Ovary (tissue), 3 donors: ENCODE measurements at regions not wholly inside any gene's neighbourhood (a gene's known extent, or its start where the extent isn't known, plus 50 kb on each side); places are given as distances from the start of the nearest gene placed in this dataset.

ENCODE experiments used
- EP300 ChIP-seq: sonication (generic); formaldehyde crosslinking; IDR thresholded peaks from one replicate; pipeline ENCODE4 v1.6.1; 2017; ENCODE audit warnings: antibody characterized with exemption
- POLR2A ChIP-seq: fragments of 450-650 bp; IDR thresholded peaks from one replicate; pipeline ENCODE4 v1.6.1; 2017; ENCODE audit warnings: antibody characterized with exemption, mild to moderate bottlenecking, moderate library complexity
- TF ChIP-seq, protein P1 (sequence below), 3 donors: fragments of 450-650 bp in 2 of 3; fragments of 200-600 bp in 1 of 3; IDR thresholded peaks; one replicate each; pipeline versions ENCODE4 v1.5.1 to v1.8.0; 2016 to 2022; ENCODE audit warnings: antibody characterized with exemption in 3 of 3, mild to moderate bottlenecking in 1 of 3
- donor health status: DM: no; HTN: no; CAD: no.

DNA sequence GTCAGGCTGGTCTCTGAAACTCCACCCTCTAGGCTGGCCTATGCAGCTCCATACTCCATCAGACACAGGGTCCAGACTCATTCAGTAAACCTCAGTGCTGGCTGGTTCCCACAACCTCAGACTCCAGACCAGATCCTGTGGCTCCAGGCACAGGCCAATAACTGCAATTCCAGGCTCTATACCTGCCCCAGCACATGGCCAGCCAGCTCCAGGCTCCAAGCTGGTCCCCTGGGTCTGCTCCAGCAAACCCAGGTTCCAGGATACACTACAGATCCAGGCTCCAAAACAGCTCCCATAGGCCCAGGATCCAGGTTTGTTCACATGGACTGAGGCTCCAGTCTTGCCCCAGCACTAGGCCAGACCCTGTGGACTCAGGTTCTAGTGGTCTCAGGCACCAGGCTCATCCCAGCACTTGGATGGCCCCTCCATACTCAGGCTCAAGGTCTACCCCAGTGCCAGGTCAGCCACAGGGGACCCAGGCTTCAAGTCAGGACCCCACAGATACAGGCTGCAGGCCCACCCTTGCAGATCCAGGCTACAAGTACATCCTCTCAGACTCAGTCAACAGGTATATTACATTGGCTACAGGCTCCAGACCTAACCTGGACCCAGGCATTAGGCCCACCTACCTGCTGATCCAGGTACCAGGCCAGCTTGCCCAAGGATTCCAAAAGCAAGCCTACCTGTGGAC is 117.6 kb upstream of the TMEM170B start:
- no peak for TF ChIP-seq EP300
- TF ChIP-seq POLR2A = no peak
- TF ChIP-seq, protein P1, sequence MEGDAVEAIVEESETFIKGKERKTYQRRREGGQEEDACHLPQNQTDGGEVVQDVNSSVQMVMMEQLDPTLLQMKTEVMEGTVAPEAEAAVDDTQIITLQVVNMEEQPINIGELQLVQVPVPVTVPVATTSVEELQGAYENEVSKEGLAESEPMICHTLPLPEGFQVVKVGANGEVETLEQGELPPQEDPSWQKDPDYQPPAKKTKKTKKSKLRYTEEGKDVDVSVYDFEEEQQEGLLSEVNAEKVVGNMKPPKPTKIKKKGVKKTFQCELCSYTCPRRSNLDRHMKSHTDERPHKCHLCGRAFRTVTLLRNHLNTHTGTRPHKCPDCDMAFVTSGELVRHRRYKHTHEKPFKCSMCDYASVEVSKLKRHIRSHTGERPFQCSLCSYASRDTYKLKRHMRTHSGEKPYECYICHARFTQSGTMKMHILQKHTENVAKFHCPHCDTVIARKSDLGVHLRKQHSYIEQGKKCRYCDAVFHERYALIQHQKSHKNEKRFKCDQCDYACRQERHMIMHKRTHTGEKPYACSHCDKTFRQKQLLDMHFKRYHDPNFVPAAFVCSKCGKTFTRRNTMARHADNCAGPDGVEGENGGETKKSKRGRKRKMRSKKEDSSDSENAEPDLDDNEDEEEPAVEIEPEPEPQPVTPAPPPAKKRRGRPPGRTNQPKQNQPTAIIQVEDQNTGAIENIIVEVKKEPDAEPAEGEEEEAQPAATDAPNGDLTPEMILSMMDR (IDR thresholded peaks at IDR 0.05) = no peak
